GM18502 (cell line): ENCODE measurements at regions not wholly inside any gene's neighbourhood (a gene's known extent, or its start where the extent isn't known, plus 50 kb on each side); places are given as distances from the start of the nearest gene placed in this dataset.

Experiments used
- ATAC-seq: cut with Tn5 transposase; IDR thresholded peaks from one replicate; pipeline ENCODE4 v1.9.1; 2021; ENCODE audit warnings: mild to moderate bottlenecking; ENCODE audit not compliant: unreplicated experiment, poor library complexity

DNA sequence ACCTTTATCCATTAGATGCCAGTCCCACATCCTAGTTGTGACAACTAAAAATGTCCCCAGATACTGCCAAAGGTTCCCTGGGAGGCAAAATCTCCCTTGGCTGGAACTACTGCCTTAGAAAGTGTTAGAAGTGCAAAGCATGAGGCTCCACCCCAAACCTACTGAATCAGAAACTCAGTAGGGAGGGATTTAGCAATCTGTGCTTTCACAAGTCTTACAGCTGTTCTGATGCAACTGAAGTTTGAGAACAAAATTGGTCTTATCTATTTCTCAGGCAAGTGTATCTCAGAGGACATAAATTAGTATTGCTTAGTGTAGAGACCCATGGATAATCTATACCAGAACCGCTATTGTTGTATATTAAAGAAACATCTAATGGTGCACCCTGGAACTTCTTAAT lies 70.2 kb downstream of the CLDN1 start:
- ATAC-seq, result no peak

DNA sequence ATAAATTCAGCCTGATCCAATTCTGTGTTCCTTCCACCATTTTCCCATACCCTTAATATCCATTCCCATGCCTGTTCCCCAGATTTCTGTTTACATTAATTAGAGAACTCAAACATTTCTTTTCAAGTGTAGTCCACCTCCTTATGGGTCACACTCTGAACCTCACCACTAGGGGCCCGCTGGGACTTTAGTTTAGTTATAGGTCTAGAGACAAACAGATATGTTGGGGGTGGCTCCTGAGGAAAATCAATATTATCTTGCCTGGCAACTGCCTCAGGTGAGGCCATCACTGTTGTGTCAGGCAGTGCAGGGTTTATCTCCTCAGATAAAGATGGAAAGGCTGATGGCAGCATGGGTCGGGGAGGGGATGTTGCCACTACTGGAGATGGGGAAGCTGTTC lies 72.8 kb downstream of the CLDN1 start:
- ATAC-seq, result no peak

DNA sequence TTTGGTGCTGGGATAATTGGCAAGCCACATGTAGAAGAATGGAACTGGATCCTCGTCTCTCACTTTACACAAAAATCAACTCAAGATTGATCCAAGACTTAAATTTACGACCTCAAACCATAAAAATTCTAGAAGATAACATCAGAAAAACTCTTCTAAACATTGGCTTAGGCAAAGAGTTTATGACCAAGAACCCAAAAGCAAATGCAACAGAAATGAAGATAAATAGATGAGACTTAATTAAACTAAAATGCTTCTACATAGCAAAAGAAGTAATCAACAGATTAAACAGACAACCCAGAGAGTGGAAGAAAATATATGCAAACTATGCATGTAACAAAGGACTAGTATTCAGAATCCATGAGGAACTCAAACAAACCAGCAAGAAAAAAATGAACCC lies 80.1 kb downstream of the CLDN1 start:
- no peak for ATAC-seq

DNA sequence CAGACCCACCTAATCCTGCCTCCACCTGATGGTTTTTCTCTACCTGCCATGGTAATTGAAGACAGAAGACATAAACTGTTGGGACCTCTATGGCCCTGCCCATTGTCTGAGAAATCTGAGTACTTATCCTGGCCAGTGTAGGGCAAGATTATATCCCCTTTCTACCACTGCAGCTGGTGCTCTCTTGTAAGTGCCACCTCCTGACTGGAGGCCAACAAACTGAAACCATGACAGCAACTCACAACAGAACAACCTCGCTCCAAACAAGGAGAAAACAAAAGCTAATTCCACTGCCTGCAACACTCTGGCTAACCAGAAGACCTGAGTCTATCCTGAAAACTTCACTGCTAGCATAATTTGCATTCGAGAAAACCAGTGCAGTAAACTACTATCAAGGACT lies 82.9 kb downstream of the CLDN1 start:
- ATAC-seq, result no peak

DNA sequence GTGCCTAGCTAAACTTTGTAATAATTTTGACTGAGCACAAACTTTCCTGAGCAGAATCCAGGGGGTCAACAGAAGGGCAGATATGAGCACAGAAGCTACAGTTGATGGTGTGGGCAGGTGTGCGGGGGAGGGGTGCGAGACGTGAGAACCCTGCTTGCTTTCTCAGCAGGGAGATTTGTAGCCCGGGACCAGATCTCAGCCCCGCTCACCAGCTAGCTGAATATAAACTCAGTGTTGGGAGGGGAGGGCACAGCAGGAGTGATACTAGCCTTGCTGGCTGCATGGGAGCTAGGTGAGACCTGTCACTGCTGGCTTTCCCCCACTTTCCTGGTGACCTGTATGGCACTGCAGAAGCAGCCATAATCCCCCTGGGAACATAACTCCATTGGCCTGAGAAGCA lies 83.4 kb downstream of the CLDN1 start:
- ATAC-seq, result no peak

DNA sequence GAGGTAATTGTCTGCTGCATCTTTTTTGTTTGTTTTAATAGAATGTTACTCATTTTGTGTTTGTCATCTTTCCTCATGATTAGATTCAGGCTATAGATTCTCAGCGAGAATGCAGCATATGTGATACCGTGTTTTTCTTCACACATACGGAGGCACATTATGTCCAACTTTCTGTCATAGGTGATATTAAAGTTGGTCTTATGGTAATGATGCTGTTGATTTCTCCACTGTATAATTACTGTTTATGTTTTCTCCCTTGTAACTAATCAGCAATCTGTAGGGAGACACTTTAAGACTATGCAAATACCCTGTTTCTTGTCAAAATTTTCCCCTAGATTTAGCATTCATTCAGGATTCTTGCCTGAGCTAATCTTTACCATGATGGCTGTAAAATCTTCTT lies 87.6 kb downstream of the CLDN1 start:
- no peak for ATAC-seq

DNA sequence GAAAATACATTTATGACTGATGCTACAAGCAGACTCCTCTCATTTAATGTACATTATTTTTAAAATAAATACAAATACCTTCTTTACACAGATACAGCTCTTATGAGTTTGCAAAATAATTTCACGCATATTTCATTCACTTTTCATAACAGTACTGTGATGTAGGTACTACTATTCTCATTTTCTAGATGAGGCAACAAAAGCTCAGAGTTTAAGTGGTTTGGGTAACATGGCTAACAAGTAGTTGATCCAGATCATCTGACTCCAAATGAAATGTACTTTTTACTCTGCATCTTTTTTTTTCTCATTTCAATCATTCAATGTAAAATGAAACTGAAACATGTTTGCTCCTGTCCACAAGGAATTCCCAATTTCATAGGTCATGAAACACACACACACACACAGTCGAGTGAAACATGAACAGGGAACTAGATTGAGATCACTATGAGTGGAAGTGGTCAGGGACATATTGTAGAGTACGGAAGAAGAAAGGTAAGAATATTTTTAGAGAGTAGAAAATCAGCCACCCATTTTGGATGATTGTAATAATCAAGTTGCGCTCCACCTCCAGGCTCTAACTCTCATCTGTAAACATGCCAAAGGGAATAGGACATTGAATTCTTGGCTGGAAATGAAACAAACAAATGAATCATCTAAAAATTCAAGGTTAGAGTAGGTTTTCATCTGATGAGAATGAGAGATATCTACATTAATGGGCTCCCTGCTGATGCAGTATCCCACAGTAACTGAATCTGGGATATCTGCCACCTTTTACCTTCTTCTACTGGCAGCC lies 92.4 kb downstream of the CLDN1 start:
- peak; percentile 62 for ATAC-seq

DNA sequence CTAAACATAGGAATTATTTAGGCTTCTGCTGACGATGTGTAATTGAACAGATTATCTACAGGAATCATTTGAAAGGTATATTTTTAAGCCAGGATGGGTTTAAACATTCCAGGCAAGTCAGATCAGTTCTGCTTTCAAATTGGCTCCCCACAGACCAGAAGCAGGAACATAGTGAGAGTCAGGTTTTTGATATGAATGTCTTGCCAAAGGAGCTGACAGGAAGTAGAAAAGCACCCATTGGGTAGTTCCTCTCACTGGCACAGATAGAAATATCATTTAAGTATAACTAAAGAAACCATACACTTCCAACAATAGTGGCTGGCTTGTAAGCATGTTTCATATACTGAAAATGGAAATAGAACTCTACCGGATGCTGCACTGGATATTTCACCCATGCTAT lies 95.2 kb downstream of the CLDN1 start:
- no peak for ATAC-seq

DNA sequence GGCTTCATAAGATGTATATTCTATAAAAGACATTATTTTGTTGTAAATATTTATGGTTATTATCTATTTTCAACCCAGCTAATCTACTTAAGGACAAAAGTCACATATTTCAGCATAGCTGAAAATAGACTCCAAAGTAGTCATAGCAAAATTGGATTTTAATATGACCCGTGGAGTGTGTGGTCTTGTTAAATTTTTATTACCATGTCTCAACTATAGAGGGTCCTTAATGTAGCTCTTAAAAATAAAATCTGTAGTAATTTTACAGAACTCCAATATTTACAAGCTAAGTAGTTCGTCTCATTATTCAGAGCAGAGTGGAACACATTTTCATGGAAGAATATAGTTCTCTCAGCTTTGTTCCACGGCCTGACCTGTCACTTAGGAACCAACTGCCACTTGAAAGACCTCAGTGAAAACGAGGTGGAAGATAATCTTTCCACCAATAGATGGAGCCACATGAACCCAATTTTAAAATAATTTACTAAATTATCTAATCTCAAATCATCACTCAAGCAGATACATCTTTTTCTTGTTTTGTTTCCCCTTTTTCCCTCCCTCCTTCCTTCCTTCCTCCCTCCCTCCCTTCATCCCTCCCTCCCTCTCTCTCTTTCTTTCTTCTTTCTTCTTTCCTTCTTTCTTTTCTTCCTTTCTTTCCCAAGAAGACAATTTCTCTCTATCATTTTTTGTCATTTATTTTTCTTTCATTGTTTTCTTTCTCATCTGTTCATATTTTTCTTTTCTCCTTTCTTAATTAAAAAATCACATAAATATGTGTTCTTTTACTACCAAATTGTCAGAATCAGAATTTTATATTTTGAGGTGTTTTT lies 97.2 kb downstream of the CLDN1 start:
- no peak for ATAC-seq

DNA sequence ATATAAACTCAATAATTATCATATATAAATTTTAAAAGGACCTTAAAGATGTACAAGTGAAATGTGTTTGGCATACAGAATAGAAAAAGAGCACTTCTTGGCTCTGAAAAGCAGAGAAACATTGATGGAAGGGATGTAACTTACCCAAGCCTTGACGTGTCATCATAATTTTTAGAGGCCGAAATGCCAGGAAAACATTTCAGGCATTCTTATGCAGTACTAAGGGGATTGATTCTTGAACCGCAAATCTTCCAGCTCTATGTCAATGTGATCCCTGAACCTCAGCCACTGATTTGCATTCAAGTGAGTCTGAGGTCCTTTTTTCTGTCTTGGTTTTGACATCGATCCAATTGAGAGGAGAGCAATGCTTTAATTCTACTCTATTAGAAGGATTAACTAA lies 97.8 kb downstream of the CLDN1 start:
- ATAC-seq, result no peak

DNA sequence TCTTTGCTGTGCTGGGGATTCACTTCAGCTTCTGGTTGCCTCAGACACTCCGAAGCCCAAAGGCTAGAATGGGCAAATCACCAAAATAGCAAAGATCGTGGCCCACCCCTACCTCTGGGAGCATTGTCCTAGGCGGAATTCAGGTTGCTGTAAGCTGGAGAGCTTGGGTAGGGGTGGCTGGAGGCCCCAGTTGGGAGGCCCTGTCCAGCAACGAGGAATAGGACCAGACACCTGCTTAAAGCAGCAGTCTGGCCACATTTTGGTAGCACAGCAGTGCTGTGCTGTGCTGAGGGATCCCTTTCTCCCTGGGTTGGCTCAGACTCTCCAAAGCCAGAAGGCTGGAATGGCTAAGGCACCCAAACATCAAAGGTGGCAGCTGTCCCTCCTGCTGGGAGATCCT lies 99.3 kb downstream of the CLDN1 start:
- ATAC-seq, result no peak

DNA sequence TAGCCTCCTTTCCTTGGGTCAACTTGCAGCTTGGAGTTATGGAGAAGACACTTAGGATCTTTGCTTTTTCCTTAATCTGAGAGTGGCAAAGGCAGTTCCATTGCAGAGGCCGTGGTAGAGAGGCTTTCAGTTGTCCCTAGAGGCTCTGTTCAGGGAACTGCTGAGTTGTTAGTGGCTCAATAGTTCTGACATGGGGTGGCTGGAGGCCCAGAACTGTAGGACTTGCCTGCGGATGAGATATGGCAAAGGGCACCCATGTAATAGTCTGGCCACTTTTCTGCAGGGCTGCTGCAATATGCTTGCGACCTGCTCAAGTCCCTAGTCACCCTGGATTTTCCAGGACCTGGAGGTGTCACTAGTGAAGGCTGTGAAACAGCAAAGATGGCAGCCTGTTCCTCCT lies 99.9 kb downstream of the CLDN1 start:
- ATAC-seq, result no peak

DNA sequence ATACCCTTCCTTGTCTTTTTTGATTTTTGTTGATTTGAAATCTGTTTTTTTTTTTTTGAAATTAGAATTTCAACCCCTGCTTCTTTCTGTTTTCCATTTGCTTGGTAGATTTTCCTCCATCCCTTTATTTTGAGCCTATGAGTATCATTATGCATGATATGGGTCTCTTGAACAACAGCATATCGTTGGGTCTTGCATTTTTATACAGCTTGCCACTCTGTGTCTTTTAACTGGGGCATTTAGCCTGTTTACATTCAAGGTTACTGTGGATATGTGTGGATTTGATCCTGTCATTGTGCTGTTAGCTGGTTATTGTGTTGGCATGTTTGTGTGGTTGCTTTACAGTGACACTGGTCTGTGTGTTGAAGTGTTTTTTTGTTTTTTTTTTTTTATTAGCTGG lies 99.7 kb upstream of the P3H2 start:
- ATAC-seq, result no peak

DNA sequence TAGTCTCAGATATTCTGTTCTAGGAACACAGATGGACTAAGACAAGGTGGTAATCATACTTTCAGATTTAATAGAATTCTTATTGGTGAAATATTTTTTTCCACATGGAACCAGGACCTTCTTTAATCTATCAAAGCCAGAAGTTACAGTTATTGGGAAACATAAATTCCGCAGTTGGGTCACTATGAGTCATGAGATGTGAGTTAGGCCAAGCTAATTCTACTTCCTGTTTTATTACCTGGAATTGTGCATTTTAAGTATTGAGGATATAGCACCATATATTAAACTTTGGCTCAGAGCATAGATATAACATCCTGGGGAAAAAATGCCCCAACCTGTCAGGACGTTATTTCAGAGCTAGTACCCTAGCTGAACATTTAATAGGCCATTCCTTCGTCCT lies 96.4 kb upstream of the P3H2 start:
- ATAC-seq, result no peak

DNA sequence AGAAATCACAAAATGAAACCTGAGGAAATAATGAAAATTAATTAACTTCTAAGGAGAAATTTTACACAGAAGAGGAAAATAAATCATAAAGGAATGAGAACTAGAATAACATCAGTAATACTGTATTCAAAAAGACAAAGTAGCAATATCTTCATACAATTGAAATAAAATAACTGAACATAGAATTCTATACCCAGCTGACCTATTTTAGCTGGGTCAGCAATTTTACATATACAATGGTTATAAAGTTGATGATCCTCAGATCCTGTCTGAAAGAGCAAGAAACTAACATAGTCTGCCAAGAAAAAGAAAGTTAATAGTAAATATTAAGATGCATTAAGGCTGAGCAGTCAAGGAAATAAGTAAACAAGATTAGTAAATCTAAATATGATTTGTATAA lies 93.0 kb upstream of the P3H2 start:
- ATAC-seq, result no peak

DNA sequence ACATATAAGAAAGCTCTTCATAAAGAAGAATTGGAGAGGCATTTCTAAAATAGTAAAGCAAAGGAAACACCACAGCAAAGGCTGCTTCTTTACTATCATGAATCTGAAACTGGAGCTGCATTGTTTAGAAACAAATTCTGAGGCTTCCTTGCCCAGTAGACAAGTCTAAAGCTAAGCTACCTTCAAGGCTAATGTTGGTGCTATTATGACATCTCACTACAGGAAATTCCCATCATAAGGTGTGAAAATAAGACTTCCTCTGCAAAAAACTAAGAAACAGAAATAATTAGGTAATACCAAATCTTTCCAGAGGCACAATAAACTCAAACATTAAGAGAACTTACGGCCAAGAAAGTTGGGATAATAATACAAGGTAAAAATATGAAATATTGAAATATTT lies 89.9 kb upstream of the P3H2 start:
- peak; percentile 32 for ATAC-seq

DNA sequence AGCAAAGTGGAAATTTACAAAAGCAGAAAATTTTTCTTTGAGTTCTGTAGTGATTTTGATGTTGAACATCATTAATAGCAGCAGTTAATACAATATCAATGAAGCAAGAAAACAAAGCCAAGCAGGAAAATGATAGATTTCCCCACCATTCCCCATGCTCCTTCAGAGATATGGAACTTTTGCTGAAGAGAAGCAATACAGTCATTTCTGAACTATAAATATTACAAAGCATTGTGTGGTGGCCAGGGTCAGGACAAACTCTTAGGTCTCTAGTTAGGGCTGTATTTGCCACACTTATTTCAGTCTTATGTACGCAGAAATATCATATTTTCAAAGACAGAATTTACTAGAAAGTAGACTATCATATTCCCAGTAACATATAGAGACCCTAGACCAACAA lies 88.8 kb upstream of the P3H2 start:
- no peak for ATAC-seq

DNA sequence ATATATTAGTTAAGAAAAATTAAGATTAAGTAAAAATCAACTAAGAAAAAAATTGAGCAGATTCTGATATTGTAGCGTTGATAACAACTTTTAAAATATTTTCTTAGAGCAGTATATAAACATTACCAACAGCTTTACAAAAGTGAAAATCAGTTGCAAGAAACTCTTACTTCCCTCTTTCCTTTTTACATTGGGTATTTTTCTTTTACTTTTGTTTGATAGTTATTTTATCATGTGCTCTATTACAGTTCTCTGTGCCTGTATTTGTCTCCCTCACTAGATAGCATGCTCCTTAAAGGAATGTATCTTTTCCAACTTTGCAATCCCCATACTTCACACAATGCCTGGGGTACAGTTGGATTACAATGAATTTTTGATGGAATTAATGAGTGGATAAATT lies 87.5 kb upstream of the P3H2 start:
- no peak for ATAC-seq

DNA sequence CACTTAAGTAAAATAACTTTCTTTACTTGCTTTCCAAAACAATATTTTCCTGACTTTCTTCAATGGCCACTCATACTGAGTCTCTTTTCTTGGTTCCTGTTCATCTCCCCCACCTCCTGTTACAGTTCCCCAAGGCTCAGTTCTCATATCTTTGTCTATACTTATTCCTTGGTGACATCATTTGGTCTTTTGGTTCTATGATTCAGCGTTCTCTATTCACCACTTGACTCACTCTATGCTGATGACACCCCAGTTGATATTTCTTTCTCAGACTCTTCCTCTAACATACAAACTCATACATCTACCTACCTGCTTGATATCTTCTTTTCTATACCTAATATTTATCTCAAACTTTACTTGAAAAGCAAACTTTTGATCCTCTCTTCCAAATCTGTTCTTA lies 85.0 kb upstream of the P3H2 start:
- ATAC-seq, result peak; percentile 84

DNA sequence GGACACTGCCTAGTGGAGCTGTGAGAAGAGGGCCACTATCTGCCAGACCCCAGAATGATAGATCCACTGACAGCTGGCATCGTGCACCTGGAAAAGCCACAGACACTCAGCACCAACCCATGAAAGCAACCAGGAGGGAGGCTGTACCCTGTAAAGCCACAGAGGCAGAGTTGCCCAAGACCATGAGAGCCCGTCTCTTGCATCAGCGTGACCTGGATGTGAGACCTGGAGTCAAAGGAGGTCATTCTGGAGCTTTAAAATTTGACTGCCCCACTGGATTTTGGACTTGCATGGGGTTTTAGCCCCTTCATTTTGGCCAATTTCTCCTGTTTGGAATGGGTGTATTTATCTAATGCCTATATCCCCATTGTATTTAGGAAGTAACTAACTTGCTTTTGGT lies 83.5 kb upstream of the P3H2 start:
- ATAC-seq, result no peak

DNA sequence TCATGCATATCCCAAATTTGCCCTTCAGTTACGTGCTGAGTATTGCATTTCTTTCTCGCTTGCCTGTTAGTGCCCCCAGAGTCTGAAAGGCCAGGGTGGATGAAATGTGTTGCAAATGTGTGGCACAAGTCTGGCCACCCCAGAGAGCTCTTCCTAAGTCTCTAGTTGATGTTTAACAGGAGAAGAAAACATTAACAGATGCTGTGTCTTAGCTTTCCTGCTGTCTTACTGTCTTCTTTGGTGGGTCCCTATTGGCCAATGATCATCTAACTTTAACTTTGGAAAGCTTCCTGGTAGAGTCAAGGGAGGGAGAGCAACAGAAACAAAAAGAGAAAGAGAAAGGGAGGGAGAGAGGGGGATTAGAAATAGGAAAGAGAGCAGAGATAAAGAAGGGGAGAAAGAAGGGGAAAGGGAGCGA lies 76.7 kb upstream of the P3H2 start:
- ATAC-seq, result no peak

DNA sequence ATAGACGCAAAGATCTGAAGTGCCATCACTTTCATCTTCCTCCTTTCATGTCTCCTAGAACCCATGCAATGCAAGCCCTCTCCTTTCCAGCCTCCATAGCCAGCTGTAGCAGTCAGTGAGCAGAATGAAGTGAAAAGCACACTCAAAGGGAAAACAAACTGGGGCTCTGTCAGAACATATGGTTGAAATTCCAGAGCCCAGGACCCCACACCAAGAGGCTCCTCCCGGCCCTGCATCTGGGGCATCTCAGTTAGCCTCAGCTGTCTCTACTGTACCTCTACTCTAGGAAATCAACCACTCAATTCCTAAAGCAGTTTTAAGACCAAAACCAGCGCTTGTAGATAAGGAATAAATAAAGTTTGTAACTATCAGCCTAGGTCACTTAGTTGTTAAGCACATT lies 73.8 kb upstream of the P3H2 start:
- no peak for ATAC-seq
